ENCODE measurements at regions not wholly inside any gene's neighbourhood (a gene's known extent, or its start where the extent isn't known, plus 50 kb on each side); places are given as distances from the start of the nearest gene placed in this dataset.

GRCh38 chr16:85360323-85361277 lies 248.3 kb upstream of the CIBAR2 start:
- no peak for DNase-seq (ENCODE audit: low spot score)

GRCh38 chr16:85361441-85362118 lies 249.3 kb upstream of the CIBAR2 start:
- DNase-seq (ENCODE audit: low spot score): no peak

DNA sequence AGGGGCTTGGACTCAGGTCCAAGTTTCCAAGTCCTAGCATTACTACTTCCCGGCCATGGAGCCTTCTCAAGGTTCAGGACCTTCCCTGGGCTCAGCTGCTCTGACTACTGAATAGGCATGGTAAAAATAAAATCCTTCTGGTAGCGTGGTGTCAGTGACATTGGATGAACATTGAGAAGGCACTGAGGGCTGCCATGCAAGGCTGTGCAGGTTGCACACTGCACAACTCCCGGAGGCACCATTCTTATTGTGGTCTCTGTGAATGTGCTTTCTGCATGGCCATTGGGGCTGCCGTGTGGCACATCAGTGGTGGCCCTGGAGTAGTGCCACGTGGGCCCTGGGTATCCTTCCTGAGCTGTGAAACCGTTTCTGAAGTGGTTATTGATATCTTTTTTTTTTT lies 250.2 kb upstream of the CIBAR2 start:
- DNase-seq (ENCODE audit: low spot score): no peak

DNA sequence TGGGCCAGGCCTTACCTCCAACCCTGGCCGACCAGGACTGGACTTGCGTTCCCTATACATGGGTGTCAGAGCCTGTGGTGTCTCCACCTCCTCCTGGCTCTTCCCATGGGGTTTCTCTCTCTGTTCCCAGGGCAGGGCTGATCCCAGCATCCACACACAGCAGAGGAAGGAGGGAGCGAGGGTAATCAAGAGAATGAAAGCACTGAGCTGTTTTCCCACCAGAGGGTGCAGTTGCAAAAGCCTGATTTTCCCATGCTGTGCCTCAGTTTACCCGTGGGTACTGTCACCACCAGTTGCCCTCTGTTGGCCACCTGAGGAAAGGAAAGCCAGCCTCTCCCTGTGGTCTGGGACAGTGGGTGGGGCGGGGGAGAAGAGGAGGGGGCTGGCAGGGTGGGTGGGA lies 249.7 kb upstream of the GSE1 start:
- DNase-seq (ENCODE audit: low spot score): no peak

DNA sequence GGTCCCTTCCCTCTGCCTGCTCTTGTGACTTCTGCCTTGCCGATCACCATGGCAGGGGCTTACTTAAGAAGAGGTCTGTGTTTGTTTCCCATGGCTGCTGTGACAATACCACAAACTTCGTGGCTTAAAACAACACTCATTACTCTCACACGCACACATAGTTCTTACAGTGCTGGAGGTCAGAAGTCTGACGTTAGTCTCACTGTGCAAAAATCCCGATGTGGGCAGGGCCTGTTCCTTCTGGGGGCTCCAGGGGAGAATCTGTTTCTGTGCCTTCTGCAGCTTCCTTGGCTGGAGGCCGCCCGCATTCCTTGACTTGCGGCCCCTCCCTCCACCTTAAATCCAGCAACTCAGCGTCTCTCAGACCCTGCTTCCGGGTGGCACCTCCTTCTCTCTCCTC lies 249.2 kb upstream of the GSE1 start:
- DNase-seq (ENCODE audit: low spot score): no peak

- no peak for DNase-seq (ENCODE audit: low spot score)
Measured at GRCh38 chr16:85364323-85365040, 248.6 kb upstream of the GSE1 start.

DNA sequence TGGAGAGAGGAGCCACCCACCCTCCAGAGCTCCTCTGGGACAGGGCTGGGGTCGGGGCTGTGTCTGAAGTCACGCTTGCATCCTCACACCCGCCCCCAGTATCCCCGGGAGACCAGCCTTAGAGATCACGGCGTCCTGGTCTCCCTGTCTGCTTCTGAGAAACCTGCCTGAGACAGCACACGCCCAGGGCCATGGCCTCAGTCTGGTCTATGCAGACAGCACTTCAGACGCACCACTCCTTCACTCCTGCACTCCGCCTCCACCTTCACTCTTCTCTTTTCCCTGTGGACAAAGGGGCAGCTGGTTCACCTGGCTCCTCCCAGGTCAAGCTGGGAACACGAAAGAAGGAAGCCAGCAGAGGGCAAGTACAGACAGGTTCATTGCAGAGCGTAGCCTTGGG lies 248.0 kb upstream of the GSE1 start:
- no peak for DNase-seq (ENCODE audit: low spot score)

- DNase-seq (ENCODE audit: low spot score): no peak
Measured at GRCh38 chr16:85366031-85366763, 246.9 kb upstream of the GSE1 start.

DNA sequence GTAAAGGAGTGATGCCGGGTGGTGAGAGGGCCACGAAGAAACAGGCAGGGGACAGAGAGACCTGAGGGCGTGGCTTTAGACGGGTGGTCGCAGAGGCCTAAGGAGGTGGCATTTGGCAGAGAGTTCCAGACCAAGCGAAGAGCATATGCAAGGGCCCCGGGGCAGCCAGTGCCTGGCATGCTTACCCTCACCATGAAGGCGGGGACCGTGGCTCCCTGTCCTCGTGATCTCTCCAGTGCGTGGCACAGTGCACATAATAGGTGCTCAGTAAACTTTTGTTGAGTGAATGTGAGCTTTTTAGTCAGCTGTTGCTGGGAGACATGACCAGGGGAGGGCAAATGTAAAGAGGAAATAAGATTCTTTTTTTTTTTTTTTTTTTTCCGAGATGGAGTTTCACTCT lies 245.6 kb upstream of the GSE1 start:
- DNase-seq (ENCODE audit: low spot score): no peak

- no peak for DNase-seq (ENCODE audit: low spot score)
Measured at GRCh38 chr16:85369060-85369459, 244.1 kb upstream of the GSE1 start.

GRCh38 chr16:85369741-85370528 lies 243.2 kb upstream of the GSE1 start:
- no peak for DNase-seq (ENCODE audit: low spot score)

DNA sequence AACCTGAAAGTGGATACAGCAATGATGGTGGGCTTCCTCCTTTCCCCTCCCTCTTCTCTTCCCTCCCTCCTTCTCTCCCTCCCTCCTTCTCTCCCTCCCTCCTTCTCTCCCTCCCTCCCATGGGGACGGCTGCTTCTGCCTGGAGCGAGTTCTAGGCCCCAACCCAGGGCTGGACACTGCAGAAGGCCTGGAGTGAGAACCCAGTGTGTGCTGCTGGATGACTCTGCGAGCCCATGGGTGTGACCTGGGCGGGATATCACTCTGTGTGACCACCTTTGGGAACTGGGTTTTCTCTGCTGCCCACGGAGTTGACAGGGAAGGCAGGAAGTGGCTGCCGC lies 242.6 kb upstream of the GSE1 start:
- DNase-seq (ENCODE audit: low spot score): no peak

GRCh38 chr16:85370881-85371651 lies 242.1 kb upstream of the GSE1 start:
- DNase-seq (ENCODE audit: low spot score): no peak

GRCh38 chr16:85371948-85372347 lies 241.2 kb upstream of the GSE1 start:
- DNase-seq (ENCODE audit: low spot score): no peak

- no peak for DNase-seq (ENCODE audit: low spot score)
Measured at GRCh38 chr16:85372627-85373372, 240.3 kb upstream of the GSE1 start.

- DNase-seq (ENCODE audit: low spot score): no peak
Measured at GRCh38 chr16:85373741-85374570, 239.2 kb upstream of the GSE1 start.

DNA sequence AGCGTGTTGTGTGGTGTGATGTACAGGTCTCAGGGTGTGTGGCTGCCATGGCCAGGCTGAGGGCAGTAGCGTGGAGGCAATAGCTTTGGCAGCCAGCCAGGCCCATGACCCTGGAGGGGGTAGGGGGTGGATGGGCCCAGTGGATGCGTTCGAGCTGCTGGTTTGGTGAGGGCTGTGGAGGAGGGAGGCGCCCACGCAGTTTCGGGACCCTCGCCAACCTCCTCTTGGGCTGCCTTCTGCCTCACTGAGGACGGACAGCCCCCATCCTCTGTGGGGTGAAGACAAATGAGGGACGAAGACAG lies 238.6 kb upstream of the GSE1 start:
- DNase-seq (ENCODE audit: low spot score): no peak

DNA sequence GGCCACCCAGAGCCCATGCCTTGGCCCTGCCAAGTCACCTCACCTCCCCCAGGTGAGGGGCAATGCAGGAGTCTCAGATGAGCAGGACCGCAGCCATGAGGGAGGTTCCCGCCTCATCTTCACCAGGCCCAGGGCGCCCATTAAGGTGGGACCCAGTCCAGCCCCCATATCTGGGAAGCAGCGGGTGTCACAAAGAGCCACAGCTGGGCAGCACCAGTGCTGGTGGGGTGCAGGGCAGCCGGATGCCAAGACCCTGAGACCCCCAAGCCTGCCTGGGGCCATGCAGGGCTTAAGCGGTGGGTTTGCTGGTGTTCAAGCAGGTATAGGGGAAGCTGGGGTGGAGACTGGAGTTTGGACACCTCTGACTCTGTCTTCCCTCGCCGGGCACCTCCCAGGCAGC lies 237.8 kb upstream of the GSE1 start:
- DNase-seq (ENCODE audit: low spot score): no peak
